CD4-positive, alpha-beta T cell (primary cell): ENCODE measurements at regions not wholly inside any gene's neighbourhood (a gene's known extent, or its start where the extent isn't known, plus 50 kb on each side); places are given as distances from the start of the nearest gene placed in this dataset.
"Not testable (repeated sequence)": the region's sequence is repeated elsewhere in the genome, so short reads cannot be mapped to it uniquely, and the experiment has no call there.

Source experiments
- ATAC-seq: fragments of 200-7000 bp; cut with Tn5 transposase; one replicate; pipeline ENCODE4 v1.10.0; 2022; ENCODE audit warnings: mild to moderate bottlenecking; ENCODE audit not compliant: poor library complexity
- CTCF ChIA-PET: fragments of 350-600 bp; sonication (Branson Sonifier 250); formaldehyde crosslinking; loops from one replicate; lab custom pipeline; 2021; ENCODE audit warnings: antibody characterized with exemption, inconsistent platforms; lab: Charles Lee
- POLR2A ChIA-PET: fragments of 350-600 bp; sonication (Branson Sonifier 250); formaldehyde crosslinking; loops from one replicate; lab custom pipeline; 2021; ENCODE audit warnings: antibody characterized with exemption, inconsistent platforms; lab: Charles Lee
- DNase-seq, 14 experiments: peaks; one replicate each; pipeline ENCODE4 v3.0.0-alpha.2; 2013 to 2020; ENCODE audit warnings: mixed read lengths in 2 of 14
- H3K27ac ChIP-seq, 2 donors: one replicate each; pipeline versions ENCODE4 v1.5.1 to v1.7.0; 2013; ENCODE audit warnings: low read length in 2 of 2, low read depth in 1 of 2, mild to moderate bottlenecking in 1 of 2
- H3K27me3 ChIP-seq, 2 experiments: 1 replicate in 1 of 2; 2 replicates in 1 of 2; pipeline versions ENCODE4 v1.6.1 to v1.7.0; 2013; ENCODE audit warnings: low read length in 2 of 2, control low read depth in 1 of 2, mild to moderate bottlenecking in 1 of 2, moderate library complexity in 1 of 2; ENCODE audit not compliant: insufficient read depth in 2 of 2, control insufficient read depth in 1 of 2
- H3K36me3 ChIP-seq: one replicate; pipeline ENCODE4 v1.6.1; 2013; ENCODE audit warnings: low read length, control low read depth; ENCODE audit not compliant: insufficient read depth
- H3K4me1 ChIP-seq: one replicate; pipeline ENCODE4 v1.6.1; 2013; ENCODE audit warnings: low read length, control low read depth; ENCODE audit not compliant: insufficient read depth
- H3K4me3 ChIP-seq: one replicate; pipeline ENCODE4 v1.5.1; 2013; ENCODE audit warnings: mild to moderate bottlenecking, low read length, moderate library complexity
- H3K9me3 ChIP-seq, 2 experiments: 1 replicate in 1 of 2; 2 replicates in 1 of 2; pipeline versions ENCODE4 v1.6.1 to v1.7.0; 2013; ENCODE audit warnings: low read length in 2 of 2, mild to moderate bottlenecking in 2 of 2, control low read depth in 1 of 2, moderate library complexity in 1 of 2; ENCODE audit not compliant: control insufficient read depth in 1 of 2, insufficient read depth in 1 of 2
- H3K27ac Mint-ChIP-seq: one replicate; pipeline ENCODE4 v1.8.0; 2020; ENCODE audit warnings: mixed read lengths
- H3K27me3 Mint-ChIP-seq: one replicate; pipeline ENCODE4 v1.8.0; 2021; ENCODE audit warnings: mixed read lengths
- H3K36me3 Mint-ChIP-seq: one replicate; pipeline ENCODE4 v1.8.0; 2021; ENCODE audit warnings: low read depth, mixed read lengths
- H3K4me1 Mint-ChIP-seq: one replicate; pipeline ENCODE4 v1.8.0; 2021; ENCODE audit warnings: low read depth, mixed read lengths
- H3K4me3 Mint-ChIP-seq: one replicate; pipeline ENCODE4 v1.8.0; 2020; ENCODE audit warnings: mild to moderate bottlenecking, mixed read lengths
- H3K9me3 Mint-ChIP-seq: one replicate; pipeline ENCODE4 v1.8.0; 2020; ENCODE audit warnings: mixed read lengths
- CTCF ChIP-seq: fragments of 200-600 bp; IDR thresholded peaks from one replicate; pipeline ENCODE4 v1.8.0; 2022; ENCODE audit warnings: antibody characterized with exemption, mild to moderate bottlenecking
- intact Hi-C, 2 experiments: fragments of 100-400 bp; cut with DNase I in 1 of 2; cut with micrococcal nuclease in 1 of 2; formaldehyde crosslinking; loops; one replicate each; pipeline versions ENCODE4 v1.15.1 to v1.9.0; 2023 to 2025; cut with DNase I, micrococcal nuclease

- intact Hi-C loops: no loop called here
- TF ChIP-seq CTCF: no peak
- Mint-ChIP-seq H3K27me3 (no peaks in the 10 kb centered on the region), H3K36me3 (no peaks in the 10 kb centered on the region), H3K4me3 (no peak overlapping the region), H3K4me1 (no peaks in the 10 kb centered on the region), H3K27ac (no peak overlapping the region), H3K9me3 (no peaks in the 10 kb centered on the region)
- DNase-seq: peak in 1 of 14 experiments; percentile 1
- H3K27me3 ChIP-seq: no peaks in the 10 kb centered on the region
- no peaks in the 10 kb centered on the region for H3K9me3 ChIP-seq
- no peak for ATAC-seq
- no peaks in the 10 kb centered on the region for H3K4me1 ChIP-seq
- no peak overlapping the region for H3K4me3 ChIP-seq
- no peak overlapping the region for H3K27ac ChIP-seq
- POLR2A ChIA-PET: no interaction called here
- no peaks in the 10 kb centered on the region for H3K36me3 ChIP-seq
- CTCF ChIA-PET: interaction anchor here (1.2 kb wide), 1 partner anchor 10 kb away, joined by 3 read pairs; no protein-coding TSS in a partner anchor
Measured at GRCh38 chrX:128975745-128976144, 547.5 kb downstream of the SMARCA1 start.

- no peaks in the 10 kb centered on the region for H3K36me3 Mint-ChIP-seq
- CTCF ChIA-PET: no interaction called here
Measured at GRCh38 chrX:128973033-128973432, 550.3 kb downstream of the SMARCA1 start.

GRCh38 chrX:128961290-128961689 lies 562.0 kb downstream of the SMARCA1 start:
- no peak for ATAC-seq
- ChIA-PET POLR2A (no interaction called here), CTCF (no interaction called here)

More at GRCh38 chrX:128973033-128973432, 550.3 kb downstream of the SMARCA1 start:
- no peak for TF ChIP-seq CTCF
- Mint-ChIP-seq H3K27me3 (no peaks in the 10 kb centered on the region), H3K9me3 (no peaks in the 10 kb centered on the region), H3K27ac (no peak overlapping the region), H3K4me3 (no peak overlapping the region), H3K4me1 (no peaks in the 10 kb centered on the region)
- no peak for DNase-seq
- intact Hi-C loops: no loop called here
- H3K9me3 ChIP-seq: no peaks in the 10 kb centered on the region
- H3K4me1 ChIP-seq: no peaks in the 10 kb centered on the region
- H3K4me3 ChIP-seq: no peak overlapping the region
- no peak overlapping the region for H3K27ac ChIP-seq
- no peak for ATAC-seq
- no peaks in the 10 kb centered on the region for H3K27me3 ChIP-seq
- no peaks in the 10 kb centered on the region for H3K36me3 ChIP-seq
- POLR2A ChIA-PET: no interaction called here

GRCh38 chrX:128954697-128955096 lies 568.6 kb downstream of the SMARCA1 start:
- H3K9me3 Mint-ChIP-seq, H3K27ac ChIP-seq, H3K4me3 Mint-ChIP-seq, DNase-seq, H3K4me1 ChIP-seq, CTCF ChIA-PET, H3K36me3 Mint-ChIP-seq, H3K9me3 ChIP-seq, H3K36me3 ChIP-seq, H3K27ac Mint-ChIP-seq, H3K4me1 Mint-ChIP-seq, POLR2A ChIA-PET, intact Hi-C loops, H3K4me3 ChIP-seq, ATAC-seq, H3K27me3 ChIP-seq, H3K27me3 Mint-ChIP-seq: not testable (repeated sequence)

More at GRCh38 chrX:128961290-128961689, 562.0 kb downstream of the SMARCA1 start:
- Mint-ChIP-seq H3K9me3 (peaks cover 2% of the 10 kb centered on the region), H3K27ac (no peak overlapping the region), H3K27me3 (no peaks in the 10 kb centered on the region), H3K4me3 (no peak overlapping the region), H3K4me1 (no peaks in the 10 kb centered on the region), H3K36me3 (no peaks in the 10 kb centered on the region)
- no peak overlapping the region for H3K4me3 ChIP-seq
- H3K27ac ChIP-seq: no peak overlapping the region
- H3K4me1 ChIP-seq: no peaks in the 10 kb centered on the region
- H3K36me3 ChIP-seq: no peaks in the 10 kb centered on the region
- no peak for TF ChIP-seq CTCF
- DNase-seq: no peak
- no peaks in the 10 kb centered on the region for H3K9me3 ChIP-seq
- no peaks in the 10 kb centered on the region for H3K27me3 ChIP-seq
- intact Hi-C loops: no loop called here
